ENCODE measurements at regions not wholly inside any gene's neighbourhood (a gene's known extent, or its start where the extent isn't known, plus 50 kb on each side); places are given as distances from the start of the nearest gene placed in this dataset.
"Not testable (repeated sequence)": the region's sequence is repeated elsewhere in the genome, so short reads cannot be mapped to it uniquely, and the experiment has no call there.

GRCh38 chr12:58668233-58668632 lies 252.1 kb downstream of the LRIG3 start:
- DNase-seq = no peak

GRCh38 chr12:58668871-58669270 lies 251.4 kb downstream of the LRIG3 start:
- DNase-seq = no peak

- no peak for DNase-seq
Observed at GRCh38 chr12:58670623-58671022, 249.7 kb downstream of the LRIG3 start.

- no peak for DNase-seq
Observed at GRCh38 chr12:58671196-58671595, 249.1 kb downstream of the LRIG3 start.

GRCh38 chr12:58673021-58673420 lies 247.3 kb downstream of the LRIG3 start:
- no peak for DNase-seq

- not testable (repeated sequence) for DNase-seq
Observed at GRCh38 chr12:58677833-58678232, 242.5 kb downstream of the LRIG3 start.

- no peak for DNase-seq
Observed at GRCh38 chr12:58678753-58679152, 241.6 kb downstream of the LRIG3 start.

- DNase-seq = no peak
Observed at GRCh38 chr12:58681730-58682129, 238.6 kb downstream of the LRIG3 start.

GRCh38 chr12:58695263-58695662 lies 225.0 kb downstream of the LRIG3 start:
- DNase-seq = no peak

GRCh38 chr12:58701536-58701935 lies 218.8 kb downstream of the LRIG3 start:
- no peak for DNase-seq

- no peak for DNase-seq
Observed at GRCh38 chr12:58703866-58704265, 216.4 kb downstream of the LRIG3 start.

GRCh38 chr12:58704770-58705169 lies 215.5 kb downstream of the LRIG3 start:
- not testable (repeated sequence) for DNase-seq

GRCh38 chr12:58710901-58711300 lies 209.4 kb downstream of the LRIG3 start:
- DNase-seq = no peak

- DNase-seq = no peak
Observed at GRCh38 chr12:58711974-58712373, 208.3 kb downstream of the LRIG3 start.

GRCh38 chr12:58712976-58713375 lies 207.3 kb downstream of the LRIG3 start:
- no peak for DNase-seq

GRCh38 chr12:58719161-58719560 lies 201.1 kb downstream of the LRIG3 start:
- DNase-seq = no peak

- no peak for DNase-seq
Observed at GRCh38 chr12:58720421-58720820, 199.9 kb downstream of the LRIG3 start.

GRCh38 chr12:58725400-58726105 lies 194.8 kb downstream of the LRIG3 start:
- DNase-seq = no peak

GRCh38 chr12:58727521-58727920 lies 192.8 kb downstream of the LRIG3 start:
- DNase-seq = no peak

- DNase-seq = no peak
Observed at GRCh38 chr12:58728397-58728796, 191.9 kb downstream of the LRIG3 start.

- DNase-seq = no peak
Observed at GRCh38 chr12:58731096-58731495, 189.2 kb downstream of the LRIG3 start.

- no peak for DNase-seq
Observed at GRCh38 chr12:58732894-58733293, 187.4 kb downstream of the LRIG3 start.

GRCh38 chr12:58741226-58741625 lies 179.1 kb downstream of the LRIG3 start:
- no peak for DNase-seq

- DNase-seq = no peak
Observed at GRCh38 chr12:58745348-58746125, 174.8 kb downstream of the LRIG3 start.

Data from dermis blood vessel endothelial cell (primary cell).